MM.1S (cell line): ENCODE measurements at regions not wholly inside any gene's neighbourhood (a gene's known extent, or its start where the extent isn't known, plus 50 kb on each side); places are given as distances from the start of the nearest gene placed in this dataset.

Source experiments
- EZH2 ChIP-seq: fragments of 300-600 bp; sonication (generic); optimal IDR thresholded peaks from 2 replicates; pipeline ENCODE3; 2017; ENCODE audit warnings: low read depth, mild to moderate bottlenecking, antibody characterized with exemption, low read length, mixed read lengths
- EZH2phosphoT487 ChIP-seq: fragments of 300-600 bp; sonication (generic); IDR thresholded peaks from 2 replicates; pipeline ENCODE4 v1.6.1; 2018; ENCODE audit warnings: antibody characterized with exemption, low read length
- TF ChIP-seq, protein P1 (sequence below): fragments of 300-600 bp; sonication (generic); IDR thresholded peaks from 2 replicates; pipeline ENCODE4 v1.5.1; 2016; ENCODE audit warnings: antibody characterized with exemption, low read length, mixed read lengths

DNA sequence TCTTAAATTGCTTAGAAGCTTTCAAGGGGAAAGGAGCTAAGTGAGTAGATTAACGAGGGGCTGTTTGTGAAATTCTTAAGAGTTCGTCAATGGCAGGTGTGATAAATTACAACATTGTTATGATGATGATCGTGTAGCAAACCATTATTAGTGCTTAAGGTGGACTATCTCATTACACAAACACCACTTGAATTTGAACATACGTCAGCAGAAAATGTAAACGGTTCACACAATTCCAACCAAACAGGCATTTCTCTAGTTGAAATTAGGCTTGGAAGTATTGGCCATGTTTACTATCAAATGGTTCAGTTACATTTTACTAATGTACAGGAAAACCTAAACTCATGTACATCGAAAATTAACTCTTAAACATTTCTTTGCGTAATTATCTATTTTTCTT is 102.8 kb downstream of the PYDC2 start:
- TF ChIP-seq, protein P1, sequence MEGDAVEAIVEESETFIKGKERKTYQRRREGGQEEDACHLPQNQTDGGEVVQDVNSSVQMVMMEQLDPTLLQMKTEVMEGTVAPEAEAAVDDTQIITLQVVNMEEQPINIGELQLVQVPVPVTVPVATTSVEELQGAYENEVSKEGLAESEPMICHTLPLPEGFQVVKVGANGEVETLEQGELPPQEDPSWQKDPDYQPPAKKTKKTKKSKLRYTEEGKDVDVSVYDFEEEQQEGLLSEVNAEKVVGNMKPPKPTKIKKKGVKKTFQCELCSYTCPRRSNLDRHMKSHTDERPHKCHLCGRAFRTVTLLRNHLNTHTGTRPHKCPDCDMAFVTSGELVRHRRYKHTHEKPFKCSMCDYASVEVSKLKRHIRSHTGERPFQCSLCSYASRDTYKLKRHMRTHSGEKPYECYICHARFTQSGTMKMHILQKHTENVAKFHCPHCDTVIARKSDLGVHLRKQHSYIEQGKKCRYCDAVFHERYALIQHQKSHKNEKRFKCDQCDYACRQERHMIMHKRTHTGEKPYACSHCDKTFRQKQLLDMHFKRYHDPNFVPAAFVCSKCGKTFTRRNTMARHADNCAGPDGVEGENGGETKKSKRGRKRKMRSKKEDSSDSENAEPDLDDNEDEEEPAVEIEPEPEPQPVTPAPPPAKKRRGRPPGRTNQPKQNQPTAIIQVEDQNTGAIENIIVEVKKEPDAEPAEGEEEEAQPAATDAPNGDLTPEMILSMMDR = no peak
- no peak for TF ChIP-seq EZH2
- no peak for TF ChIP-seq EZH2phosphoT487
